SIG-M5 treated with dmso at 0.1 percent for 504 hours (cell line): ENCODE measurements at regions not wholly inside any gene's neighbourhood (a gene's known extent, or its start where the extent isn't known, plus 50 kb on each side); places are given as distances from the start of the nearest gene placed in this dataset.
A peak's percentile ranks its signal among the peaks of the same experiment; 100 is the strongest.
"Not testable (repeated sequence)": the region's sequence is repeated elsewhere in the genome, so short reads cannot be mapped to it uniquely, and the experiment has no call there.

Experiments
- DNase-seq: peaks from one replicate; lab custom pipeline; 2025; ENCODE audit not compliant: unreplicated experiment; lab: John Stamatoyannopoulos, UW

GRCh38 chr10:3255075-3255474 is 82.5 kb upstream of the PITRM1 start:
- DNase-seq = no peak

- DNase-seq = not testable (repeated sequence)
These were observed 81.4 kb upstream of the PITRM1 start for GRCh38 chr10:3253974-3254373.

DNA sequence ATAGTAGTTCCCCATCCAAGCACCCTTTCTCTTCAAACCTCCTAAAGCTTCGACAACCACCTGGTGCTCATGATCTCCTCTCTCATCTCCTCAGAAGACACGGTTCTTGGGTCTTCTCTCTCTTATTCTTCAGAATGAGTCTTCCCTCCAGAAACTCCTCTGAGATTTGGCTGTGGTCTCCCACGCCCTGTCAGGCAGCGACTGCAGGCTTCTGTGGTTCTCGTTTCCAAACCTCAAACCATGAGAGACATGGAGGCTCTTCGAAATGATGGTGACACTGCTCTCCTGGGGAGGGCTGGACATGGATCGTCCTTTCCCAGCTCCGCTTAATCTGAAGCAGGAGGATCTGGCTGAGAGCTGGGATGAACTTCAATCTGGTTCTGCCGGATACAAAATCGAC is 78.6 kb upstream of the PITRM1 start:
- DNase-seq = no peak

DNA sequence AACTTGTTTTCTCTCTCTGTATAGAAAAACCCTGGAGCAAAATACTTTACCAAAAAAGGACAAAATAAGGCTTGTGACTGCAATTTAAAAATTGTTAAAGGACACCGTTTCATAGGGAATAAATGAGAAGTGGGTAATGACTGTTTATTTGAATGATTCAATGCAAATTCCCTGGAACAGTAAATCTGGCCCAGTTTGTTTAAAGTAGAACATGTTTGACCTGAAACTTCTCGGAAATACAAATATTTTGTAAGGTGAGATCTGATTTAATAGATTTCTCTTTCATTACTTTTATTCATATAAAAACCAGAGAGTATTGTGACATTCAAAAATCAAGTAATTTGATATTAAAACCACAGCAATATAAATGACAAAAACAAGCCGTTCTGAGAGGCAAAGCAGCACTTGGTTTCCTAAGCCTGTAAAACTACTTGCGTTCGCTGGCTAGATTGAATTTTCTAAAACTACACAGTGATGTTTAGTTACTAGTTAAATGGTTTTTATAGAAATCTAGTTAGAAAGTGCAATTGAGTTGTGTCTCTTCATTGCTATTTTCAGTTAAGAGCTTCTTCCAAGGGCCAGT is 76.8 kb upstream of the PITRM1 start:
- peak; percentile 11 for DNase-seq

DNA sequence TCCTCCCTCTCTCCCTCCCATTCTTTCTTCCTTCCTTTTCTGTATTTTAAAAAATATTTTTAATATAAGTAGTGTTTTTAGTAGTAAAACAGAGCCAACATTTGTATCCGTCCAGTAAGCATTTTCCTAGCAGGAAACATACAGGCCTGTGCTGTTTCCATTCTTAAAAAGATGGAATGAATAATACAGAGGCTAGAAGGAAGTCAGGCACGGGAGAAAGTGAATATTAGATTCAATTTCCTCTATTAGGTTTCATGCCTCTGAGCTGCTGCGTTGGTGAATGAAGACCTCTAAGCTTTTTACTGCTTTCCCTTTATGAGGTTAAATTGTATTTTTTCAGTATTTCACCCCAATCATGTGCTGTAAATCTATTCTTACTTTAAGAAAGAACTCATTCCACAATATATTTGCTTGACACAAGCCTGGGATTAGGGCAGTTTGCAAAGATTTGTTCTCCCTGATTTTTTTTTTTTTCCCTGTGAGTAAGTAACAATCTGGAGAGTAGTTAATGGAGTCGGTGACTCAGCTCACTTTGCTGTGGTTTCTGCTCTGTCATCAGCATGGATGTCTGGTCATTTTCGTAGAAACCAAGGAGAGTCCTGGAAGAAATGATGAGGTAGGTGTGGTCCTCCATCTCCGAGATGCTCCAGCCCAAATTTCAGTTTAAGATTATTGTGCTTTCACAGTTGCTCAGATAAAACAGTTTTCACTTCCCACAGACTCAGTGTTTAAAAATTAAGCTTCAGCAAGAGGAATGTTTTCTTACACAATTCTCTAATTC is 76.1 kb upstream of the PITRM1 start:
- DNase-seq = peak; percentile 6

GRCh38 chr10:3245395-3245794 is 72.8 kb upstream of the PITRM1 start:
- no peak for DNase-seq

DNA sequence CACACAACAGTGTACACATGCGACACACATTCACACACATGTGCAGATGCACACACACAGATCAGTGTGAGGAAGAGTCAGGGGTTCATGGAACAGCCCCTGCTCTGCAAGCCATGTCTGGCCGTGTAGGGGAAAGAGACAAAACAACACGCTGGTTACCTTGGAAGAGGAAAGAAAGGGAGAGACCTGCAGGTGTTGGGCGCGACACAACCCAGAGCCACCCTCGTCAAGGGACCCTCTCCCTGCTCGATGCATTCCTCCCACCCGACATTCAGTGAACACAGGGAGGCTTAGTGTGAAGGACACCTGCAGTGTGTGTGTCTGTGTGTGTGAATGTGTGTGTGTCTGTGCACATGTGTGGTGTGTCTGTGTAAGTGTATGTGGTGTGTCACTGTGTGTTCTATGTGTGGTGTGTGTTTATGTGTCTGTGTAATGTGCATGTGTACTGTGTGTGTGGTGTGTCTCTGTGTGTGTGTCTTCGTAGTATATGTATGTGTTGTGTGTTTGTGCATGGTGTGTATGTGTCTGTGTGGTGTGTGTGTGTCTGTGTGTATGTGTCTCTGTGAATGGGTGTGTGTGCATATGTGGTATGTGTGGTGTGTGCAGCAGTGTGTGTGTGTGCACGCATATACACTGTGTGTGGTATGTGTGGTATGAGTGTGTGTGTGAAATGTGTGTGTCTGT is 69.5 kb upstream of the PITRM1 start:
- no peak for DNase-seq

GRCh38 chr10:3241274-3241921 is 68.8 kb upstream of the PITRM1 start:
- DNase-seq = no peak

DNA sequence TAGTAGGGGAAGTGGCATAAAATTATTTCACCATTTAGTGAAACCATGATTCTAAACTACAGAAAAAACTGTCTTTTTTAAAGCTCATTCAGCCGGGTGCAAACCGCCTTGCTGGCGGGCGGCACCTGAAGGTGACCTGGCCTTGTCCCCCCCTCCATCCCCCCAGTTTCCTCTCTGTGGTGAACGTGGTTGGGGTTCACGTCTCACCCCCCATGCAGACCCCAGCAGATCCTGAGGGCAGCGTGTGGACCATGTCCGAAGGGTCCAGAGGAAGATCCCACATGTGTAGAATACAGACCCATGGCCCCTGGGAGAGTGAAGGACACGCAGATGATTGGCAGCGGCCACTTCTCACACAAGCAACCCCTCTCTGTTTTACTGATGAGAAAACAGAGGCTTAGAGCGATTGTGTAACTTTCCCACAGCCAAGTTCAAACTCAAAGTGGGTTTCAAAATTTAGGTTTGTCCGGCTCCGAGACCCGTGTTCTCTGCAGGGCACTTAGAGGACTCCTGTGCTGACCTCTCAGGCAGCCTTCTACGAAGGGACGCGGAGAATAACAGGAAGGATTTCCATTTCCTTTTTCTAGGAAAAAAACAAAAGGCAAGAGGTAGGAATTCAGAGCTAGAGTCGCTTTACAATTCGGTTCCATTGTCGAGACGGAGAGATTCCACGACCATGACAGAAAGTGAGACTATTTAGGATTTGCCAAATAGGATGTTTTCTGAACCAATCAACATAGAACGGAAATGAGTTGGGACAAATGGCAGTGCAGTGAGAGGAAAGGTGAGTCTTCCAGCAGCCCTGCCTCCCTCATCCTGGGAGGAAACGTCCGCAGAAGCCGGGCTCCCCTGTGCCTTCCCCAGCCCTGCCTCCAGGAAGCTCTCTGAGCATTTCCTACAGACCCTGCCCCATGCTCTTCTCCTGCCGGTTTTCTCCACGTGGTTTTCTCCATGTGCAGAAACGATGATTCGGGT is 67.6 kb upstream of the PITRM1 start:
- no peak for DNase-seq

GRCh38 chr10:3239066-3239919 is 66.7 kb upstream of the PITRM1 start:
- DNase-seq = peak; percentile 27

DNA sequence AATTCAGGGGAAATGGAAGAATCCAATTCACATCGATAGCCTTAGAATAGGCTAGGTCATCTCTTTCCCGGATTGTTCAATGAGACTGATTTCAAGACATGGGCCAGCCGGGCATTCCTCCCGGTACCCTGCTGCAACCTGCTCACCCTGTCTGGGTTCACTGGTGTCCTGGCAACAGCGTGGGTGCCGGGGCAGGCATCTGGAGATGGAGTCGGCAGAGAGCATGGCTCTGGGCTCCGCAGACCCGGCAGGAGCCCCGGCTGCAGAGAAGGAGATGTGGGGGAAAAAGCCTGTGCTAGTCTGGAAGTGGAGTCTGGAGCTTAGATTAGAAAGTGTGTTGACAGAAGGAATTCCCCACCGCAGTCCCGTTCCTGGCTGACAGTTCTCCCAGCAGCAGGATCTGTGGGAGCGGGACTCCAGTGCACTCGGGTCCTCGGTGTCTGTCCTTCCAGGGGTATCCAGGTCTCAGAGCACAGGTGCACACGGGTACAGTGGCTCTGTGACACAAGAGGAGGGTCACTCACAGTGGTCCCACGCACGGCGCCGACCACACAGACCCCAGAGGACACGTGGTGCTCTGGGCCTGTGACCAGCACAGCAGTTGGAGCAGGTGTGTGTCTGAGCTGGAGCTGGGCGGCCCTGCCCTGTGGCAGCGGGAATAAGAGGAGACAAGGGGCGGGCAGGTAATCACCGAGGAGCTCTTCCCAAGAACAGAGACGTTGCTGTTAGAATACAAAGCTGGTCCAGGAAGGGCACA is 65.7 kb upstream of the PITRM1 start:
- no peak for DNase-seq

DNA sequence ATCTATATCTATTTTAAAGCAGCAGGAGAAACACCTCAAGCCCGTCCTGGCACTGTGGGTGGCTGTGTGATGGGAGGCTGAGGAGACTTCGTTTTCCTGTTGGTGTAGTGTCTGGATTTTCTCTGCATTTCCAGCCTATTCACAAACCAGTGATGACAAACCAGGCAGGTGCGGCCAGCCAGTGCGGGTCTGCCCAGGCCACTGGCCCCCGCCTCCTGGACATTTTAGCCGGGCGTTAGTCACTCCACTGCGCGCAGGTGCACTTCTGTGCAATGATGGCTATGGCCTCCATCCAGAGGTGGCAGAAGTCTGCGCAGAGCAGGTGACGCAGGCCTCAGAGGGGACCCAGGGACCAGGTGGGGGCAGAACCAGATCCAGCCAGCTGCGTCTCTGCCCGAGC is 64.9 kb upstream of the PITRM1 start:
- no peak for DNase-seq

DNA sequence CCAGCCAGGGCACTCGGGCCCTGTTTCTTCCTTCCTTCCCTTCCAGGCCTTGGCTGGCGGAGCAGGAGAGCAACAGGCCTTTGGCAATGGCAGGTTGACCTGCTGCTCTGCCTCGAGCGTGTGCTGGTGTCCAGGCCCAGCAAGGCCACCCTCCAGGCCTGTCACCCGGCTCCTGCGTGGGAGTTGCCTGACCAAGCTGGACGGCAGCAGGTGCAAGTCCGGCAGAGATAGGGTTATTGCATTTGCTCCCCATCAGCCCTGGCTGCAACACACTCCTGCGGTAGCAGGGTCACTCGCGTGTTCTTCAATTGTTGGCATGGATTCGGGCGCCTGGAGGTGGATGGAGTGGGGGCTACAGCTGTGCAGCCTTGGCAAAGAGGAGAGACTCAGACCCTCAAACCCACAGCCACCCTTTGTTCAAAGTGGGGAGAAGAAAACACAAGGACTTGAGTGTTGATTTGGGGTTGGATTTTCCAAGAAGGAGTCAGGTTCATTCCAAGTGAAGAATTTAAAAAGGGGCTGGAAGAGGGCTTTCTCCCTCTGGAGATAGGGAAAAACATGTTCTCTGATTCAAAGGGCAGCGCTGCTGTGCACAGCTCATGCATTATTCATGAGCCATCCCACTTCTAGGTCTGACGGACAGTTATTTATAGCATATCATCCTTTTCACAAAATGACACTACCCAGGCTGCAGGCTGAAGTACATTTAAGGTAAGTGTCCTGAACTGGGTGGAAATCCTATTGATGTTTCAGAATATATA is 64.2 kb upstream of the PITRM1 start:
- DNase-seq = no peak

DNA sequence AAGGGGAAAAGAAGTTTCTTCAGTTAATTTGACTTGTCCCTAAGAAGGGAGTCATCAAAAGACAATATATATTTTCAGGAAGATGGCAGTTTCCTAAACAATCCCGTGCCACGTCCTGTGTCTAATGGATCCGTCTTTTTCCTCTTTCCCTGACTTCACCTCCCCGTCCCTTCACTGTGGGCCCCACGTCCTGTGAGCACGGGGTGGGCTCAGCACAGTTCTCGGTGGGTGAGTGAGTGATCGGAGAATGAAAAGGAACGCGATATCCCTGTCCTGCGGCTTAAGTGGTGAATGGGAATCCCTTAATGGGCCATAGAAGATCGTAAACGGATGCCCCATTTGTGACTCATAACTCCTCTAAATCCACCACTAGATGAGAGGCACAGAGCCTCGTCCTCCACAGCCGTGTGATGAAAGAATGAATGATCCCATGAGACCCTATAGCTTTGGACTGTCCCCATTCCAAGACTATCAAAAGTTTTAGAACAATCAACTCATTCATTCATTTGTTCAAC is 63.5 kb upstream of the PITRM1 start:
- no peak for DNase-seq

DNA sequence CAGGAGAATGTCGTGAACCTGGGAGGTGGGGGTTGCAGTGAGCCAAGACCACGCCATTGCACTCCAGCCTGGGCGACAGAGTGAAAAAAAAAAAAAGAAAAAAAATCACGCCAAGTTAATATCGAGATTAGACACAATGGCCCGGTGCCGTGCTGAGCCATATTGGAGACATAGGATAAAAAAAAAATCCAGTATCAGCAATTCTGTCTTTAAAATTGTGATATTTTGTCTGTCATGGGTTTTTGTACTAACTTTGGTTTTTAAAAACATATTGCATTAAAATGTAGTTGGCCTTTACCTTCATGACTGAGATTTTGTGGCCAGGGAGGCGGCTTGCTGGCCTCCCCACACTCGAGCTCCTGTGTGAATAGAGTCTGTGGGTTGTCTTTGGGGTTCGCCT is 62.8 kb upstream of the PITRM1 start:
- DNase-seq = no peak

GRCh38 chr10:3233486-3233990 is 61.0 kb upstream of the PITRM1 start:
- DNase-seq = no peak

DNA sequence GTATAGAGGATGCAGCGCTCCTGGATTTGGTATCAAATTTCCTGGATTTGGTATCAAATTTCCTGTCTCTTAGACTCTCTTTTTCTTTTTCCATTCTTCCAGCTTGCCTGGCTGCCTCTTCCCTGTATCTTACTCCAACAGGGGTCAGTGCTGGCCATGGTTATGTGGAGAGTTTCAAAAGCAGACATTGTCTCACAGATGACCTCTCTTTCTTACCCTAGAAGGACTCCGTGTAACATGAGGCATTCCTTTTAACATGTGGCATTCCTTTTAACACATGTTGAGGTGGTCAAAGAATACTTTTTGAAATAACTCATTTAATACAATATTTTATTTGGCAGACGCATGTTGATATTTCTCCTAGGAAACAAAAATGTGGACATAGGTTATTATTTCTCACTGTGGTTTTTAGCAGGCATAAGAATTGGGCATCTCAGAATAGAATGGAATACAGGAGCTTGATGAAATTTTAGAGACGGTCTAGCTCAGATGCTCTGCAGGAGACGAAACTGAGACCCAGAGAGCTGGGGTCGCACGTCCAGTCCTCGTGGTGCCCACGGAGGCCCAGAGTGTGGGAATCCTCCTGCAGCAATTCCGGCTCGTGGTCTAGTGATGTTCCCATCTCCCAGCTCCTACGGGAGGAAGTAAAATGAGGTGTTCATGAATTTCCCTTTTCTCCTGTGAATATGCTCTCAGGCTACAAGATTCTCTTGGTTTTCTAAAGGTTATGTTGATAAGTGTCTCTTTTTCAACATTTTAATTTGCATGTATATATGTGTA is 59.6 kb upstream of the PITRM1 start:
- no peak for DNase-seq
